Endothelial cell of umbilical vein (primary cell): ENCODE measurements at regions not wholly inside any gene's neighbourhood (a gene's known extent, or its start where the extent isn't known, plus 50 kb on each side); places are given as distances from the start of the nearest gene placed in this dataset.

Experiments used
- BruUV-seq: library from RNA; stranded (reverse); fragments of 400-500 nt; replicated peaks from 2 replicates; lab custom pipeline; 2021; lab: Mats Ljungman, UMichigan
- CTCF ChIA-PET: fragments of 300-600, 350-600 bp; sonication (Branson Sonifier 250); formaldehyde crosslinking; loops from one replicate; lab custom pipeline; 2021; ENCODE audit warnings: antibody characterized with exemption, inconsistent platforms; lab: Charles Lee
- POLR2A ChIA-PET: fragments of 300-600, 350-600 bp; sonication (Branson Sonifier 250); formaldehyde crosslinking; loops from one replicate; lab custom pipeline; 2021; ENCODE audit warnings: antibody characterized with exemption, inconsistent platforms; lab: Charles Lee
- DNase-seq: peaks from one replicate; pipeline ENCODE4 v3.0.0-alpha.2; 2011; ENCODE audit warnings: low read depth, low spot score
- FAIRE-seq: peaks from 2 replicates; lab custom pipeline; 2011; peaks lifted over from hg19 to GRCh38; lab: Jason Lieb, UNC
- H2AFZ ChIP-seq: 2 replicates; pipeline ENCODE4 v1.6.0; 2012; ENCODE audit warnings: low read depth, low read length, control low read depth, inconsistent platforms
- H3K27ac ChIP-seq: 2 replicates; pipeline ENCODE4 v1.5.1; 2011; ENCODE audit warnings: low read depth, mild to moderate bottlenecking, control low read depth, low read length, moderate library complexity; ENCODE audit not compliant: insufficient read depth
- H3K27me3 ChIP-seq, 2 experiments: 2 replicates each; pipeline versions ENCODE4 v1.6.0 to v1.6.1; 2011; ENCODE audit warnings: low read length in 2 of 2, mixed read lengths in 1 of 2; ENCODE audit not compliant: control insufficient read depth in 2 of 2, insufficient read depth in 2 of 2
- H3K36me3 ChIP-seq, 2 experiments: 2 replicates in 1 of 2; 3 replicates in 1 of 2; pipeline ENCODE4 v1.5.1; 2011; ENCODE audit warnings: low read length in 2 of 2, mild to moderate bottlenecking in 1 of 2, moderate library complexity in 1 of 2; ENCODE audit not compliant: control insufficient read depth in 2 of 2, insufficient read depth in 2 of 2; ENCODE audit errors: extremely low read depth in 1 of 2
- H3K4me1 ChIP-seq: 3 replicates; pipeline ENCODE4 v1.5.1; 2011; ENCODE audit warnings: mild to moderate bottlenecking, low read length; ENCODE audit not compliant: control insufficient read depth, insufficient read depth; ENCODE audit errors: extremely low read depth
- H3K4me2 ChIP-seq: 2 replicates; pipeline ENCODE4 v1.6.1; 2011; ENCODE audit warnings: low read length, control low read depth, mixed read lengths; ENCODE audit not compliant: insufficient read depth
- H3K4me3 ChIP-seq, 3 experiments: fragments of 200-600 bp in 1 of 3; sonication (generic), shearing (Covaris generic) in 1 of 3; replicated peaks in 1 of 3; 2 replicates each; pipeline ENCODE4 v1.5.1; 2011 to 2016; ENCODE audit warnings: control low read depth in 3 of 3, low read length in 3 of 3, mild to moderate bottlenecking in 2 of 3, inconsistent platforms in 1 of 3, low read depth in 1 of 3, moderate library complexity in 1 of 3; ENCODE audit not compliant: insufficient read depth in 1 of 3
- H3K79me2 ChIP-seq: 2 replicates; pipeline ENCODE4 v1.6.0; 2012; ENCODE audit warnings: low read length, inconsistent platforms; ENCODE audit not compliant: control insufficient read depth, insufficient read depth
- H3K9ac ChIP-seq: replicated peaks from 2 replicates; pipeline ENCODE3; 2011; ENCODE audit warnings: low read length, control low read depth; ENCODE audit not compliant: insufficient read depth; ENCODE audit errors: extremely low read depth
- H3K9me1 ChIP-seq: replicated peaks from 3 replicates; pipeline ENCODE4 v1.6.0; 2011; ENCODE audit warnings: mild to moderate bottlenecking, low read length; ENCODE audit not compliant: control insufficient read depth, insufficient read depth; ENCODE audit errors: extremely low read depth
- H3K9me3 ChIP-seq: replicated peaks from 2 replicates; pipeline ENCODE4 v1.5.1; 2012; ENCODE audit warnings: low read length, inconsistent platforms; ENCODE audit not compliant: control insufficient read depth, insufficient read depth
- H4K20me1 ChIP-seq: replicated peaks from 2 replicates; pipeline ENCODE3; 2011; ENCODE audit warnings: mild to moderate bottlenecking, low read length; ENCODE audit not compliant: control insufficient read depth, insufficient read depth; ENCODE audit errors: extremely low read depth
- CTCF ChIP-seq, 2 donors: IDR thresholded peaks; 1 replicate in 1 of 2; 2 replicates in 1 of 2; pipeline ENCODE4 v1.5.1; 2011; ENCODE audit warnings: low read length in 2 of 2, mild to moderate bottlenecking in 2 of 2, moderate library complexity in 2 of 2, control low read depth in 1 of 2, inconsistent platforms in 1 of 2, low read depth in 1 of 2; ENCODE audit not compliant: insufficient read depth in 1 of 2; ENCODE audit errors: extremely low read depth in 1 of 2
- EZH2 ChIP-seq: IDR thresholded peaks from 2 replicates; pipeline ENCODE4 v1.6.1; 2012; ENCODE audit warnings: borderline replicate concordance, low read depth, mild to moderate bottlenecking, moderate library complexity, low read length, inconsistent platforms; ENCODE audit not compliant: severe bottlenecking
- FOS ChIP-seq: IDR thresholded peaks from 2 replicates; pipeline ENCODE4 v1.6.1; 2011; ENCODE audit warnings: mild to moderate bottlenecking, low read length, moderate library complexity, borderline replicate concordance; ENCODE audit not compliant: insufficient read depth
- JUN ChIP-seq: IDR thresholded peaks from 2 replicates; pipeline ENCODE4 v1.6.1; 2011; ENCODE audit warnings: borderline replicate concordance, low read depth; ENCODE audit not compliant: insufficient read length, insufficient read depth
- MYC ChIP-seq: IDR thresholded peaks from one replicate; pipeline ENCODE4 v1.6.1; 2011; ENCODE audit warnings: mild to moderate bottlenecking, low read depth, low read length
- POLR2A ChIP-seq: IDR thresholded peaks from 2 replicates; pipeline ENCODE4 v1.6.1; 2012; ENCODE audit warnings: low read depth, mild to moderate bottlenecking, control low read depth, low read length
- POLR2AphosphoS5 ChIP-seq: IDR thresholded peaks from 2 replicates; pipeline ENCODE4 v1.6.1; 2012; ENCODE audit warnings: low read depth, mild to moderate bottlenecking, control low read depth, low read length, moderate library complexity; ENCODE audit not compliant: insufficient read depth
- dilution Hi-C: fragments of 300-500 bp; cut with MboI; formaldehyde crosslinking; loops from one replicate; pipeline ENCODE4 v1.15.0; 2019; ENCODE audit warnings: low sequenced_read_pairs; ENCODE audit not compliant: extremely low pct_ligation_motif_present
- intact Hi-C: fragments of 100-400 bp; cut with micrococcal nuclease; formaldehyde crosslinking; loops from one replicate; pipeline ENCODE4 v1.10.0; 2022
- TF ChIP-seq, protein P1 (sequence below): IDR thresholded peaks from 2 replicates; pipeline ENCODE4 v1.6.1; 2011; ENCODE audit not compliant: insufficient read depth, insufficient read length

GRCh38 chr3:150081084-150081483 is 110.4 kb upstream of the PFN2 start:
- Histone ChIP-seq H2AFZ (no peak overlapping the region), H3K4me3 (no peak overlapping the region), H3K27ac (no peak overlapping the region), H3K9ac (no peak overlapping the region), H3K9me3 (no peaks in the 10 kb centered on the region), H3K36me3 (no peaks in the 10 kb centered on the region), H3K27me3 (peaks cover 0 to 4% of the 10 kb centered on the region in 2 experiments), H3K4me2 (no peak overlapping the region), H3K4me1 (no peaks in the 10 kb centered on the region), H3K9me1 (no peaks in the 10 kb centered on the region), H4K20me1 (no peaks in the 10 kb centered on the region), H3K79me2 (no peaks in the 10 kb centered on the region)
- TF ChIP-seq FOS, result no peak
- TF ChIP-seq POLR2AphosphoS5, result no peak
- TF ChIP-seq CTCF (IDR thresholded peaks at IDR 0.05; ENCODE audit: extremely low read depth in 1 of 2, insufficient read depth in 1 of 2, low read depth in 1 of 2, low read length in 2 of 2), result no peak
- TF ChIP-seq MYC, result no peak
- no peak for TF ChIP-seq JUN
- TF ChIP-seq EZH2, result no peak
- TF ChIP-seq POLR2A, result no peak
- TF ChIP-seq, protein P1, sequence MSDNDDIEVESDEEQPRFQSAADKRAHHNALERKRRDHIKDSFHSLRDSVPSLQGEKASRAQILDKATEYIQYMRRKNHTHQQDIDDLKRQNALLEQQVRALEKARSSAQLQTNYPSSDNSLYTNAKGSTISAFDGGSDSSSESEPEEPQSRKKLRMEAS, result no peak
- BruUV-seq, result no TSS peak
- dilution Hi-C loops, result no loop called here
- ChIA-PET CTCF (interaction anchor here (1.0 kb wide), 1 partner anchor 13 kb away, joined by 3 read pairs; no protein-coding TSS in a partner anchor), POLR2A (no interaction called here)
- intact Hi-C loops, result no loop called here
- FAIRE-seq (no peak), DNase-seq (no peak)
